Stimulated activated CD4-positive, alpha-beta T cell treated with anti-CD3 and anti-CD28 coated beads, TNF-alpha, amount 100 ng/mL, for 48 hours (primary cell): ENCODE measurements at regions not wholly inside any gene's neighbourhood (a gene's known extent, or its start where the extent isn't known, plus 50 kb on each side); places are given as distances from the start of the nearest gene placed in this dataset.
"Not testable (repeated sequence)": the region's sequence is repeated elsewhere in the genome, so short reads cannot be mapped to it uniquely, and the experiment has no call there.

Experiments
- DNase-seq, 3 donors: peaks; one replicate each; pipeline ENCODE4 v3.0.0-alpha.2; 2020; ENCODE audit warnings: low read depth in 3 of 3

DNA sequence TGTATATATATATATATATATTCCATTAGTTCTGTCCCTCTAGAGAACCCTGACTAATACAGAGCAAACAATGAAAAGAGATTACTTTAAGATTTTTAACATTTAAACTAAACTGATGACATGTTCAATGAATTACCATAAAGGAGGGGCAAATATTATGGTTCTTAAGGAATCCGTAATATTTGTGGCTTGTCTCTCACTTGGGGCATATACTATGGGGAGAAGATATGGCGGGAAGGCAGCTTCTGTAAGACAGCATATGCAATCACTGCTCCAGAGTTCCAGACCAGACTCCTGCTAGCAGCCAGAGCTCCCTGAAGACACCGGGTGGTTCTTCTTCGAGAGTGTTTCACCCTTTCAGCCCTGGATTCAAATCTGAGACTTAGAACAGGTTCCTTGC, 321.1 kb upstream of the NT5E start:
- DNase-seq: no peak

DNA sequence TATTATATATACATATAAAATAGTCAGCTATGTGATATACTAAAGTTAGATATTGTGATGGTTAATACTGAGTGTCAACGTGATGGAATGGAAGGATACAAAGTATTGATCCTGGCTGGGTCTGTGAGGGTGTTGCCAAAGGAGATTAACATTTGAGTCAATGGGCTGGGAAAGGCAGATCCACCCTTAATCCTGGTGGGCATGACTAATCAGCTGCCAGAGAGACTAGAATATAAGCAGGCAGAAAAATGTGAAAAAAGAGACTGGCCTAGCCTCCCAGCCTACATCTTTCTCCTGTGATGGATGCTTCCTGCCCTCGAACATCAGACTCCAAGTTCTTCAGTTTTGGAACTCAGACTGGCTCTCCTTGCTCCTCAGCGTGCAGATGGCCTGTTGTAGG, 321.6 kb upstream of the NT5E start:
- not testable (repeated sequence) for DNase-seq

DNA sequence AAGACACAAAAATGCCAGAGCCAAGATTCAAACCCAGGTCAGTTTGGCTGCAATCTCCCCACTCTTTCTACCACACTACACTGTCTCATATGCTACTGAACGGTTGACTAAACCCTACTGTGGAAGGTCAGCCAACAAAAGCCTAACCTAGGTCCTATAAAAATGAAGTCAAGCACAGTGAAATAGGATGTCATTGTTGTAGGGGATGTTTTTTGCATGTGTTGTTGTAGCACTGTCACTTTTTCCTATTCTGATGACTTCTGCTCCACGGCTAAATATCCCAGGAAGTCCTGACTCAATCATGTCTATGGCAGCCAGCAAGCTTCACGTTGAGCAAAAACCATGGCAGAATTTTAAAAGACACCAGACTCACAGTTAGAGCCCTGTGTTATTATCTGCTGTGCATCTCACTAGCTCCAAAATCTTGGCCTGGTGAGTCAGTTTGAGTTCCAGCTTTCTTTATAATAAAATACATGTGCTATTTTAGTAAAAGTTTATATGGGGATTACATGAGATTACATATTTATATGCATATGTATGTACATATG, 322.1 kb upstream of the NT5E start:
- DNase-seq: no peak

DNA sequence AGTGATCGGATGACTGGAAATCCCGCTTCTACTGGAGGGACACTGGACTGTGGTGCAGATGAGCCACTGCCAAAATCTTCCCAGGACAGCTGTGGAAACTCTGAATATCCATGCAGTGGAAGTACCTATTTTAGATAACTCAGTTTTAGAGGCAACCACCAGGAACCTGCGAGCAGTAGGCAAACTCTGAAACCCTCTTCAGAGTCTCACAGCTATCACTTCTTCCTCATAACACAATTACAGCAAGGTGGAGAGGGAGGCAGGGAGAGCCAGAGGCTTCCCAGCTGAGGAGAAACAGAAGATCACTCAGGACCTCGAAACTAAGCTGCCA, 322.8 kb upstream of the NT5E start:
- no peak for DNase-seq

DNA sequence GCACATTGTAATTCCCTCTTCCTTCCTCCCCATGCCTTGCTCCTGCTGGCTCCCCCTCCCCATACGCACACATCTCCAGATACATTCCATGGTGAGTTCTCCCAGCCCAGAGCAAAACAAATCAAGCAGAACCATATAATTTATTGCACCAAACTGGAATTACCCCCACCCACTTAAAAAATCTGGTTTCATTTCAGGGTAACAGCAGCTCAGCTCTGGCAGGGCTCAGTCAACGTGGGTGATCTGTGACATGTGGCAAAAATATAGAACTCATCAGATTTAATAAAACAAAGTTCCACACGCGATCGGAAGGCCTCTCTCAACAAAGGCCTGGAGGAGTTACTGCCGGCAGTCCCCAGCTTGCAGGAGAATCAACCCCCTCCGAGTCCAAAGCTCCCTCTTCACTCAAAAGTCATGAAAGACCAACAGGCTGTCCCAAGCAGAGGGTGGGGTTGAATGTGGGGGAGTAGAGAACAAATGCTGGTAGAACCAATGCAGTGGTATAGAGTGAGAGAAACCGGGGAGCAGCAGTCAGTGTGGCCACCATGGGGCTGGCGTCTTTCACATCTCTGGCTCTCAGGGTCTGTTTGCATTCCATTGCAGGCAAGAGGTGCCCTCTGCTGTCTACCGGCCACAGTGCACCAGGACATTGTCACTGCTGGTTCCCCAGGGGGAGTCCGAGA, 323.3 kb upstream of the NT5E start:
- DNase-seq: no peak

DNA sequence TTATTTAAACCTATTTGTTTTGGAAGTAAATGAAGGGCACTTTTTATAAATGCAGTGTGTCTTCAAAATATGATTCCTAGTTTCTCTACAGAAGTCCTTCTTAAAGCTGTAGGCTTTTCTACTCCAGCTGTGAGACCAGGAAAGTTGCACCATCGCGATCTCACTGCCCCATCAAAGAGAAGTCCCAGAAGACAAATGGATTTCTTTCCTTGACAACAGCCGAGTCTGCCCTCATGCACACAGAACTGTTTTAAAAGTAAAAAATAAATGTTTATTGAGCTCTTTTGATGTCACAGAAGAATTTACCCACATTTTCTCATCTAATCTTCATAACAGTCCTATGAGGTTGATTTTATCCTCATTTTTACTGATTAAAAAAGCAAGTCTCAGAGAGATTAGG, 324.4 kb upstream of the NT5E start:
- no peak for DNase-seq

DNA sequence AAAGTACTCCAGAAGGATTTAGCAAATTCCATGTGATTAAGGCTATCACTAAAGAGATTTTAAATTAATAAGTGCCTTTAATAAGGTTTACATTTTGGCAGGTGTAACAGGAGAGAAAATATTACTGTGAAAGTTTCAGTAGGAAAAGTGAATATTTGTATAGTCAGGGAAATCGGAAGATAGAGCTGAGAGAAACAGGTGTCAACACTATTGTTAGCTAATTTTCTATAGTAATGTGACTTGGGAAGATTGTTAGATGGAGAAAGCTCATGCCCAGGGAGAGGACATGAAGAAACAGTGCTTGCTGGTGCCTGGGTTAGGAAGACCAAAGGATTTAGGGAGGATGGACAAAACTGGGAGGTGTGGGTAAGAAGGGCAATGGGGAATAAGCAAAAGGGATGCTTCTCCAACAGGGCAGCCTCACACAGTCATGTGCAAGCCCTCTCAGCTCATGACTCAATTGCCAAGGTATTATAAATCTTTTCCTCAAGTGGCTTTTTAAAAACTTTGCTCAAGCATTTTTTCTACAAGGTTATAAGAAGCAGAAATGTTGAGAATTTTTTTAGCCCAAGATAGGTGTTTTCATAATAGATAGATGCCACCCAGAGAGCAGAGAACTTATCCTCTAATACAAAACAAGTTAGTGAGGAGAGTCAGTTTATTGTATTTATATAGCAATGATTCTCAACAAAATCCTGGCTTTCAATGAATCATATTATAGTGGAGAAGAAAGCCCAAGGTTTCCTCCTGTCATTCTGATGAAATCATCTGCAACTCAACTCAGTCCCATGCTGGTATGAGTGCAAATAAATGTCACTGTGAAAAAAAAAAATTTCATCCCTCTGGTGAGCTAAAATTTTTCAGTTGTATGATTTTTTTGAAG, 325.2 kb upstream of the NT5E start:
- no peak for DNase-seq

DNA sequence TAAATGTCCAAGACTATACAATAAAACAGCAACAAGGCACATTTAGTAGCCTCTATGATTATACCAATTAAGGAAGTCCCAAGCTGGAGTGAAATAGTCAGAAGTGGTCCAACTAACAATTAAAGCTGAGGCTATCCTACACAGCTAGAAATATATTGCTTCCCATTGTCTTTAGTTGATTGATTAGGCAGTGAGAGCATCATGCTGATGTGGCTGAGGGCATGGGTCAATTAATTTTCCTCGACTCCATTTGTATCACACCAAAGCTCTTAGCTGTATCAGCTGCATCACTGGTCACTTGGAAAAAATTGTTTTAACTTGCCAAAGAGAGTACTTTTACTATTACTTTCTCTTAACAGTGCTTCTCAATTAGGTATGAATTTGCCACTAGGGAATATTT, 328.7 kb upstream of the NT5E start:
- DNase-seq: no peak

DNA sequence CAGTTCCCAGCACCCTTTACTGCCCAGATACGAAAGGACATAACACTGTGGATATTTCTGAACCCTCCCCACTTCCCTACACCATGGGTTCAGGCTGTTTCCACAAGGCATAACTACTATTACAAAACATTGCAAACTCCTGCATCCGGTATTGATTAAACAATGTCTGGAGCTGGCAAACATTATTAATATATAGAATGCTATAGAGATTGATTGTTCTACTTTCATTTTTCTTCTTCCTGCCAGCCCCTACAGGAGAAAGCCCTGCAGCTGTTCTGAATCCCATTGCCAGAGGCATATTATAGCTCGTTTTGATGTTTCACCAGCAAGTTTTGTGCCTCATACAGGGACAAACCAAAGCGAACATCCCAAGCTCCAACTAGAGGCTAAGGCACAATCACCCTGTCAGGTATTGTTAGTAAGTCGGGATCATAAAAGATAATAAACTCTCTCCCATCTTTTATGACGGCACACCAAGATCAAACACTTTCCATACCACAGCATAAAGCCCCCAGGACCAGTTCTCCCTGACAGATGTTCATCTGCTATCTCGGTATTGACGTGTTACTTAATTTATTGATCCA, 331.1 kb upstream of the NT5E start:
- DNase-seq: no peak

DNA sequence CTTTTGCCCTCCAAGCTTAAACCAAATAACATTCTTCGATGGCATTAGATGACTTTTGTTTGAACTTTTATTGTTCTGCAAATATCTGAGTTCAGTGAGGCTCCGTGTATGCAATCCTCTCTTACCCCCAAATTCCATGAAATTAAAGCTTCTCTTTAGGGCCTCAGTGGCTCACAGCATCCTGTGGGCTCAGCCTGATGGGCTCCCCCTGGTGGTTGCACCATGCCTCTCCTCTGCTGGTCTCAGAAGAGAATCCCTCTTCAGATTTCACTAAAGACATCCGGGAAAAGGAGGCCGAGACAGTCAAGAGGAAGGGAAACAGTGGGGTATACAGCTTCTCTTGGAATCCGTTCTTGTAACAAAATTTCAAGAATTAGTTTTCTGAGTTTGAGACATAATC, 331.6 kb upstream of the NT5E start:
- DNase-seq: no peak

DNA sequence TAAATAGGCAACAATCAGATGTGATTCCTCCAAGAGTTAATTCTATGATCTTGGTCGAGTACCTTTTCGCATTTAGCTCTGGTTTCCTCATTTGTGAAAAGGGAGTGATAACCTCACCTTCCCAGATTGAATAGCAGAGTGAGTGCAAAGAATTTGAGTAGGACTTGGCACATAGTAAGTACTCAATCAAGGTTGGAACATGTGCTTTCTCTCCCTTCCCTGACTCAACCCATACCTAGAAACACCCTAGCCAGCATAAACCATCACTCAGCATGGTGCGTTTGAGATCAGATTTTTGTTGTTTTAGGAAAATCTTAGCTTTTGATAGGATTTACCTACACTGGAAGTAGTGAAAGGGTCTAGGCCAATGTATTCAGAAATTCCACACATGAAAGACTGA, 333.4 kb upstream of the NT5E start:
- DNase-seq: no peak

DNA sequence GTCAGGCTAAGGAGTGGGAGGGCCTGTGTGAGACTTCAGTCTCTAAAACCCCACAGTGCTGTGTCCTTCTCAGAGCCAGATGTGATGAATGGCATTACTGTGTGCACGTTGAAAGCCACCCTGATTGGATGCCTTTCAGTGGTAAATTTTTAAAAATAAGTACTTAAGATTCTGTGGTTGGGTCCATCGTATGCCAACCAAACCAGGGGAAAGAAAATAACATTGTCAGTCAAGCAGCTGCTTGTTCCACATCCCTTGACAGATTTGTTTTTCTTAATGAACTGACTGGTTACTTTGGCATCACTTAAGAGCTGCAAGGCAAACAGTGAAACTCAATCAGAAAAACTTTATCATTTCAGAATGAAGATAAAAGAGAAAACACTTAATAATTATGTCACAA, 334.0 kb upstream of the NT5E start:
- DNase-seq: no peak

DNA sequence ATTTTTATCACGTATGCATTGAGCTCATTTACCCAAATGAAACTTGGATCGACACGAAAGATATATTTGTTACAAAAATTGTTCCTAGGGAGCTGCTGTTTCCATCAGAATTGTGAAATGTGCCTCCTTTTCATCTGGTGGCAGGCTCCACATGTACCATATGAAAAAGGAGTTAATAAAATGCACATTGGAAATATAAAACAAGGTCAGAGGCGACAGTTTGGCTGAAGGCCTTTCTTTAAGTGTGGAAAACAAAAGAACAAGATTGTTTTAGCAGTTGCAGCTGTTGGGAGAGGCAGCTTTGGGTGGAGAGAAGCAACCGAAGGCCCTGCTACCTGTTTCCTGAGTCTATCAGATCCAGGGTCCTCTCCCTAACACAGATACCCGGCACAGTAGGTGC, 334.5 kb upstream of the NT5E start:
- DNase-seq: no peak

DNA sequence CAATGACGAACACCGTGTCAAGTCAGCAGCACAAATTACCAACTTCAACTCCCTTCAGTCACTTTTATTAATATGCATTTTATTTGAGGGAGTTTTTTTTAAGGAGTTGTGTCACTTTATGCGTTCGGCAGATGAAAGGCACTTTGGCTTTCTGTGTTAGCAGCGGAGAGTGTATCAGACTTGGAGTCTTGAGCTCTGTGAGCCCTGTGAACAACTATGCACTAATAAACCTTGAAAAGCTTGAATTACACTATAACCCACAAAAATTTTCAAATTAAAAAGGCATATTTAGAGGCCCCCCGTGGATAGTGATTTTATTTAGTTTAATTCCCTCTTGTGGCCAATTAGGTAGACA, 335.3 kb upstream of the NT5E start:
- DNase-seq: no peak

DNA sequence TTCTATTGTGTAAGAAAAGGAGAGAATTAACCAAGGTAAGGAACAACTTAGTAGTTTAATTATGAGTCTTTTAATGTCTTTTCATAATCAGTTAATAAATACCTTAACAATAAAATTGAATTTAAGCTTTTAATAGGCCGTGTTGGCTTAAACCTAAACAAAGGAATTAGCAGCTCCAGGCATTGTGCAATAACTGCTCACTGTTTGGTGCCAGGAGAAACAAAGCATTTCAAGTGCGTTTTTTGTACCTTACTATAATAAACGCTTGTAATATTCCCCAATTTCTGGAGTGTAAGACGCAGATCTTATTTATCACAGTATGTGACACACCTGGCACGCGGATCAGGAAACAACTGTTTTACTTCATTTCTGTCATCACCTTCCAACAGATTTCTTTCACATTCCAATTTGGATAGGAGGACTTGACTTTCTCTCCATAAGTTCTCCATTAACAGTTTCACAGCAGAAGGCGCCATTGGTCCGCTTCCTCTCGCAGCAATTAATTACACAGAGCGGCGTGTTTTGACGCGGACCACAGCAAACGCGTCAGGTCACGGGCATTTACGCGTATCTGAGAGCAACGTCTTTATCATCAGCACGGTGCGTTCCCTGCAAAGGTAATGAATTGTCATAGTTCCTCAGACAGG, 335.8 kb upstream of the NT5E start:
- DNase-seq: no peak

DNA sequence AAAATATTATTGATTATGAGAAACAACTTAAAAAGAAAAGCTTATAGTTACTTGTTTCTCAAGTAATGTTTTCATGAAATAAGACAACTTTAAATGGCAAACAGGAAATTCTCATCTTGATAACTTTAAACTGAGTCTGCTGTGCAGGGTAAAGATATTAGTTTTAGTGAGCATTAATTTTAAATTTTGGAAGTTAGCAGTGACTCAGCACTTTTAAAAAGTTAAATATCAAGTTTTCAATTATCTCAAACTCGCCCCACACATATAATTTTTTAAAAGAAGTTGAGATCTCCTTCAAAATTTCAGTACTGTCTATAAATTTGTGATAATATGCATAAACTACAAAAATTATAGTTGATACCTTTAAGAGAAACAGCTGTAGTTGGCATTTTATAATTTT, 337.3 kb upstream of the NT5E start:
- DNase-seq: no peak

DNA sequence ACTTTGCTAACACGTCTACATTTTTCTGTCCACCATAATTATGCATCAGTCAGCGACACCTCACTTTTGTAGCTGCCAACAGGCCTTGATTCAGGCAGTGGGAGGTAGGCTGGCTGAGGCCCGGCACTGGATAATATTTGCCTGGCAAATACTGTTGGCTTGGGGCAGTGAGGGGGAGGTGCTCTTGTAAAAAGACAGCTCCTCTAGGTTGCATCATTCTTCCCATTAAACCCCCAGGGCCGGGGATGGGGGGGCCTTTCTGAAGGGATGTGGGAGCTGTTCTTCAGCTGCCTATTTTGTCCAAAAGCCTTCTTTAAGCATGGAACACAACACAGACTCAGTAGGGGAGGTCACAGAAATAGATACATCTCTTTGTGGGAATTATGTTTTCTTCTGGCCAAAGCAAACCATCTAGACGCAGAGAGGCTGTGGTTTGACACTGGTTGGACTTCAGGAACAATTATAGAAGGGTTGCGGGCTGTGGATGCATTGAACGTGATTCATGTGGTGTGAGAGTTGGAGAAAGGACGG, 338.3 kb upstream of the NT5E start:
- DNase-seq: no peak

DNA sequence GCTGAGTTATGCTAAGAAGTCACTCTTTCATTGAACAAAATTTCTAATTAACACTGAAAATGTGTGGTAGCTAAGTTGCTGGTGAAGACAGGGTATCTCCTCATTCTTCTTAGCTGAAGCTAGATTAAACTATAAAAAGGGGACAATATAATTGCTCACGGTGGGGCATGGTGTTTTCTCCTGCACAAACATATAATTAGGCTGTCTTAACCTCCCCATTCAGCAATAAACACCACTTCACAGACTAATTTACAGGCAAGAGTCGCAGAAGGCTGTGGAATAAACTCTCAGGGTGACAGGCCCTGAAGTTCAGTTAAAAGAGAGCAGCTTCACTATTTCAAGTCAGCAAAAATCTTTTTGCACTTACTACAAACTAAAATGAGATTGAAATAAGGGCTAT, 338.9 kb upstream of the NT5E start:
- no peak for DNase-seq

DNA sequence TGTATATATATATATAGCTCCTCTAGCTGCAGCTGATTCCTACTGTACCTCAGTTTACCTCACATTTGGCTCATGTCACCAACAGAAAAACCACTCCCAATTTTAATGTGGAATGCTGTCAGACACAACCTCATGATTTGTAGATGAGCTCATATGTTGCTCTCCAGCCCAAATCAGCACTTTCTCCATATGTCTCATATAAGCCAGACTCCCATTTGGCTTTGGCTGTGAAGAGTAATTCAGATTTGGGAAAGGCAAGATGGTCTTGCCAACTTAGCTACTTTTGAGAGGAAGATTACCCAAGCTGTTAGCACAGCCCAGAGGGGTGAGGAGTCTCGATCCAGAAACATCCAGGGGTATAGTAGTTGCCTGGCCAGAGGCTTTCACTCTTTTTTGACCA, 342.2 kb upstream of the NT5E start:
- no peak for DNase-seq

DNA sequence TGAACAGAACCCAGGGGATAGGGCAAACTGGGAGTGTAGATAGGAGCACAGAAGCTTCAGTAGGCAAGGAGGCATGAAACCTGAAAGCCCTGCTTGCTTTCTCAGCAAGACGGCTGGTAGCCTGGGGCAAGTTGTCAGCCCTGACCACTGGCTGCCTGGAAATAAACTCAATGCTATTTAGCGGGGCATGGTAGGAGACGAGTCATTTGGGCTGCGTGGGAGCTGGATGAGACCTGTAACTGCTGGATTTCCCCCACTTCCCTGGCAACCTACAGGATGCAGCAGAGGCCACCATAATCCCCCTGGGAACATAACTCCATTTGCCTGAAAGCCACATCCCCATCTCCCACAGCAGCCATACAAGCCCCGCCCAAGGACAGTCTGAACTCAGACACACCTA, 332.6 kb upstream of the TBX18 start:
- no peak for DNase-seq

DNA sequence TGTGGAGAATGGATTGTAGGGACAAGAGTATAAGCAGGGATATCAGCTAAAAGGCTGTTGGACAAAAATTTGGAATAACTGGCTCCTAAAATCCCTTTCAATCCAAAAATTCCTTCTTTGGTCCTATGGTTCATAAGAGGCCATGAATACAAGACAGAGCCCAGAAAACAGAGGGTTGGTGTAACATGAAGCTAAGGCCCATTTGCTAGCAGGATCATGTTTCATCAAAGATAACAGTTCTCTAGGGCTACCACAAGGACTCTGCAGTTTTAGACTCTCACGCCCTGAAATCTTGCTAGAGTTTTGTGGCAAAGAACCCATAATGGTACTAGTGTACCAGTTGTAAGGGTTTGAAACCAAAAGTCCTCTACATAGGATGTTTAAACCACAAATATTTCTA, 327.8 kb upstream of the TBX18 start:
- no peak for DNase-seq

DNA sequence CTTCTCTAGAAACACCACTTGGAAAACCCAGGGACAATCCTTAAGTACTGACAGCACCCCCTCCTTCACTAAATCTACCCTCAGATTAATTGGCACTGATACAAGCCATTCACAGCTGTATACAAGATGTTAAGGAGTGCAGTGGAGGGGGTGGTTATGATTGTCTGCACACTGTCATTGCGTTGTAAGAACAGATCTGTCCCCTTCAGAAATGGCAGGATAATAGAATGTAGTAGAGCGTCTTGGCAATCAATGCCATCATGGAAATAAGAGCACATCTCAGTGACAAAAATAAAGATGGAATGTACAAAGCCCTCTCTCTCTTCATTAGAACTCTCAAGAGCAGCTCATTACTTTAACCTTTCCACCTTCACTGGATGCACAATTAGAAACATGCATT, 324.9 kb upstream of the TBX18 start:
- no peak for DNase-seq
